Activated CD8-positive, alpha-beta memory T cell treated with anti-CD3 and anti-CD28 coated beads for 36 hours (primary cell): ENCODE measurements at regions not wholly inside any gene's neighbourhood (a gene's known extent, or its start where the extent isn't known, plus 50 kb on each side); places are given as distances from the start of the nearest gene placed in this dataset.

Experiments
- CTCF ChIA-PET: fragments of 350-600 bp; sonication (Branson Sonifier 250); formaldehyde crosslinking; loops from one replicate; lab custom pipeline; 2021; ENCODE audit warnings: antibody characterized with exemption; lab: Charles Lee
- POLR2A ChIA-PET: fragments of 350-600 bp; sonication (Branson Sonifier 250); formaldehyde crosslinking; loops from one replicate; lab custom pipeline; 2021; ENCODE audit warnings: antibody characterized with exemption; lab: Charles Lee

DNA sequence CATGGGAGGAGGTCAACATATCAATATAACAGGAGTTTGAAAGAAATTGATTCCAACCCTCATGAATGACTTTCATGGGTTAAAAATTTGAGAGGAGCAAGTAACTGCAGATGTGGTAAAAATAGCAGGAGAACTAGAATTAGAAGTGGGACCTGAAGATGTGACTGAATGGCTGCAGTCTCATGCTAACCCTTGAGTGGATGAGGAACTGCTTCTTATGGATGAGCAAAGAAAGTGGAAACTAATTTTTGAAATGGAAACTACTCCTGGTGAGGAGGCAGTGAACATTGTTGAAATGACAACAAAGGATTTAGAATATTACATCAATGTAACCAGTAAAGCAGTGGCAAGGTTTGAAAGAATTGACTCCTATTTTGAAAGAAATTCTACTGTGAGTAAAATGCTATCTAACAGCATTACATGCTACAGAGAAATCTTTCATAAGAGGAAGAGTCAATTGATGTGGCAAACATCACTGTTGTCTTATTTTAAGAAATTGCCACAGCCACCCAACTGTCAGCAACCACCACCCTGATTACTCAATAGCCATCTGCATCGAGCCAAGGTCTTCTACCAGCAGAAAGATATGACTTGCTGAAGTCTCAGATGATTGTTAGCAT lies 1683.2 kb downstream of the MAT2B start:
- CTCF ChIA-PET = no interaction called here
- POLR2A ChIA-PET = no interaction called here

- ChIA-PET CTCF (no interaction called here), POLR2A (no interaction called here)
Observed at GRCh38 chr5:165196961-165197360, 1691.5 kb downstream of the MAT2B start.

- CTCF ChIA-PET = no interaction called here
Observed at GRCh38 chr5:165201369-165201768, 1696.0 kb downstream of the MAT2B start.

GRCh38 chr5:165201771-165202518 lies 1696.5 kb downstream of the MAT2B start:
- ChIA-PET POLR2A (no interaction called here), CTCF (no interaction called here)

More at GRCh38 chr5:165201369-165201768, 1696.0 kb downstream of the MAT2B start:
- POLR2A ChIA-PET = no interaction called here

DNA sequence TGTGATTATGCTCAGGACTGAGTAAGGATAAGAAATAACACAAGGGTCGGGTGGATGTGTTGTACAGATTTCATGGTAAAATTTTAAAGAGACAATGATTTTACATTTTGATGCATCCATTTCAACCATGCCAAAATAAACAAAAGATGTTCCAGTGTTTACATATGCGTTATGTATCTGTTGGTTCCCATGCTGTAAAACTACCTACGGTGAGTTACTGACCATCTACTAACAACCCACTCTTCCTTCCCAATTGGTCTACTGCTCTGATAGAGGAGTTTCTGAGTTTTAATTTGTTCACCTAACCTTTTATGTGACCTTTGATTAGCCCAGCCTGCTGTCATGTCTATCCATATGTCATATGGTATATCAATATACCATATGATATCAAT lies 1697.1 kb downstream of the MAT2B start:
- CTCF ChIA-PET = no interaction called here
- POLR2A ChIA-PET = no interaction called here

- CTCF ChIA-PET = no interaction called here
- POLR2A ChIA-PET = no interaction called here
Observed at GRCh38 chr5:165209101-165209727, 1703.8 kb downstream of the MAT2B start.

DNA sequence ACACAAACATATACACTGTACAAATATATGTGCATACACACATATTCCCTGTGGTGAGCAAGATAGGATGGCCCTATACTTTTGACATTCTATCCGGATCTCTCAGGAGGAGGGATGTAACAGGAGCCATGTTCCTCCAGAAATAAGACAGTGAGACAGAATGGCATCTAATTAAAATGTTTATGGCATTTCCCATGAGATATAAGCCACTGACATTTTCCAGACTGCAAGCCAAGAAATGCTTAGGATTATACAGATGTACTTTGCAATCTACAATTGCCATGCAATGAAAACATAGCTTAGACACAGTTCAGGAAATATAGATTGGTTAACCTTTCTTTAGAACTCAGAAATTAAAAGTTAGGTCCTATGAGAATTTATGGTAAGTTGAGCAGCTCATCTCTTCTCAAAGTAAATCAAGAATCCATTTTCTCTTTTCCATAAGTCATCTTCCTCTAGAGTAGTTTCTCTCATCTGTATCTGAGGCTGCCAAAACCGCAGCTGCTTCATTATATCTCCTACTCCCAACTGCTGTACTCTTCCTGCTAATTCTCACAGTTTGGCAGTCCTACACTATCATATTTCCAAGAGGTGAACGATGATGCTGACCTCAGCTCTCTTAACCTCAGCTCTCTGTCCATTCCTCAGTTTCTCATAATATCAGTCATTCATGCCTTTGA lies 1719.1 kb downstream of the MAT2B start:
- CTCF ChIA-PET = interaction anchor here (1.4 kb wide), 1 partner anchor 13 kb away, joined by 3 read pairs; no protein-coding TSS in a partner anchor

DNA sequence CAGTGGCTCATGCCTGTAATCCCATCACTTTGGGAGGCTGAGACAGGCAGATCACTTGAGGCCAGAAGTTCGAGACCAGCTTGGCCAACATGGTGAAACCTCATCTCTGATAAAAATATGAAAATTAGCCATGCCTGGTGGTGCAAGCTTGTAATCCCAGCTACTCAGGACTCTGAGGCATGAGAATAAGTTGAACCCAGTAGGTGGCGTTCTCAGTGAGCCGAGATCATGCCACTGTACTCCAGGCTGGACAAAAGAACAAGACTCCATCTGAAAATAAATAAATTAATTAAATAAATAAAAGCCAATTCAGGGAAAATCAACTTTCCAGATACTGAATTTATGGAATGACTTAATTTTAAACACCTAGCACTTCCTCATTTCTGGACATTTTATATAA lies 1722.1 kb downstream of the MAT2B start:
- POLR2A ChIA-PET = no interaction called here
- CTCF ChIA-PET = no interaction called here

More for the DNA sequence above, 1719.1 kb downstream of the MAT2B start:
- POLR2A ChIA-PET = no interaction called here

DNA sequence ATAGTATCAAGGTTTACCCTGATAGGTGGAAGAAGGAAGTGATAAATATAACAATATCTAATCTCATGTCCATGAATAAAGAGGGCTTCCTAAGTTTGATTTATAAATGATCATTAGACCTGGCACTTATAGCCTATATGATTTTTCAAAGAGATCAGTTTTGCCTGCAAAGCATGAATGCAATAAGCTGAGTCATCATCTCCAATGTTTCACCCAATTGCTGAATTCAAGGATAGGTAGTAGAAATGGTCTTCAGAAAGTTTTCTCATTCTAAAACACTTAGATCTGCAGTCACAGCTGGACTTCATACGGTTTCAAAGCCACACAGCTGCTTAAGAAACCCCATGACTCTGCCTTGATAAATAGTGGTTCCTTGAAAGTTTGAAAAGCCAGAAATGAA lies 1722.8 kb downstream of the MAT2B start:
- ChIA-PET CTCF (no interaction called here), POLR2A (no interaction called here)

DNA sequence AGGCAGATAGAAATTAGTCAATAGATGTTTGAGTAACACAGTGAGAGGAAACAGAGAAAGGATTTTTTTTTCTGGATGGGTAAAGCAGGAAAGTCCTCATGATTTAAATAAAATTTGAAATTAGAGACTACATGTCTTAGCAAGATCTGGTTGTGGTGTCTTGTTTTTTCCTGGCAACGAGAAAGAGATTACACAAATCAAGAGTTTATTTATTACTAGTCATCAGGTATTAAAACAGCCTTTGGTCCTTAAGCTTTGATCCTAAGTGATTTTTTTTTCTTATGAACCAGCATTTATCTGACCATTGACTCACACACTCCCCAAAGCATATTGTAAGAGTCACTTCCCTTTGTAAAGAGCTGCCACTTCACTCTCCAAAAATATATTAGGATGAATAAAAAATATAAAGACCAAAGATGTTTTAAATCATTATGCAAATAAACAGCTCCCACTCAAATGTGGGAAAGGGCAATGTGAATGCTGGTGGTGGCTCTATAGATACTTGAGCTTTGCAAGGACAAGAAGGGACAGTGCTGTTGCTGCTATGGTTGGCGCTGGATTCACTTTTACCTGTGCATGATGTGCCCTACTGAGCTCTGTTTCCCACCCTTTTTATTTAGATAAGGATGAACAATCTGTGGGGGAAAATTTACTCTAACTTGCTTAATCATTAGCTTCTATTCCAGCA lies 1726.5 kb downstream of the MAT2B start:
- CTCF ChIA-PET = no interaction called here
- POLR2A ChIA-PET = no interaction called here

GRCh38 chr5:165232509-165233028 lies 1727.2 kb downstream of the MAT2B start:
- ChIA-PET POLR2A (no interaction called here), CTCF (no interaction called here)

DNA sequence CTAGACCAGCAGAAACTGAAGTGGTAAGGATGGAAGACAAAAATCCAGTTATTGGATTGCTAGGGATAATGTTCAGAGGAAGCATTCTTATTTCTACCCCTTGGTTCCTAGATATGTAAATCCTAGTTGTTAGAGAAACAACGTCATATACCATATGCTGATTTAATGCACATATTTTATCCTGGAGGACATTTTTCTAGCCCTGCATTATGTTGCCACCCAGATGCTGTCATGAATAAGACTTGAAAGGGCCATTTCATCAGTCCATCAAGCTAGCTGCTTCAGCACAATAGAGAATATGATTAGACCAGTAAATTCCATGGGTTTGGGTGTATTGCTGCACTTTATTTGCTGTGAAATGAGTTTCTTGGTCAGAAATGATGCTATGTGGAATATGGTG lies 1736.4 kb downstream of the MAT2B start:
- CTCF ChIA-PET = no interaction called here
- POLR2A ChIA-PET = no interaction called here

GRCh38 chr5:165242646-165243045 lies 1737.2 kb downstream of the MAT2B start:
- POLR2A ChIA-PET = no interaction called here
- CTCF ChIA-PET = no interaction called here

- CTCF ChIA-PET = no interaction called here
- POLR2A ChIA-PET = no interaction called here
Observed at GRCh38 chr5:165244407-165244806, 1739.0 kb downstream of the MAT2B start.

GRCh38 chr5:165258197-165258771 lies 1752.9 kb downstream of the MAT2B start:
- ChIA-PET CTCF (no interaction called here), POLR2A (no interaction called here)

DNA sequence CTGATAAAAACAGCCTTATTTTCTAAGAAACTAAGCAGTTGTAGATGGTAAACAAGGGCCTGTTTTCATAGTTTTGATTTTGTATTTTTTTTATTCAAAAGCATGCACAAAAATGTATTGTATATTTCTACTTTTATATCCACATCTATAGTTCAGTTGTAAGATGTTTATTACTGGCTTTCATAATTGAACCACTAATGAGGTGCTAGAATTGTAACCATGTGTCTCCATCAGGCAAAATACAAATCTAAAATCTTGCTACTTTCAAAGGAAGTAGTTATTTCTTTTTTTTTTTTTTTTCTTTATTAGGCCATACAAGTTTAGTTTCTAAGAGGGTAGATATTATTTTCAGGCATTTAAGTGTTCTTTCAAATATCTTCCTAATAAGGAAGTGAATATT lies 1755.0 kb downstream of the MAT2B start:
- POLR2A ChIA-PET = no interaction called here
- CTCF ChIA-PET = no interaction called here

- ChIA-PET CTCF (no interaction called here), POLR2A (no interaction called here)
Observed at GRCh38 chr5:165263536-165263935, 1758.1 kb downstream of the MAT2B start.

- POLR2A ChIA-PET = no interaction called here
- CTCF ChIA-PET = no interaction called here
Observed at GRCh38 chr5:165266939-165267338, 1761.5 kb downstream of the MAT2B start.

DNA sequence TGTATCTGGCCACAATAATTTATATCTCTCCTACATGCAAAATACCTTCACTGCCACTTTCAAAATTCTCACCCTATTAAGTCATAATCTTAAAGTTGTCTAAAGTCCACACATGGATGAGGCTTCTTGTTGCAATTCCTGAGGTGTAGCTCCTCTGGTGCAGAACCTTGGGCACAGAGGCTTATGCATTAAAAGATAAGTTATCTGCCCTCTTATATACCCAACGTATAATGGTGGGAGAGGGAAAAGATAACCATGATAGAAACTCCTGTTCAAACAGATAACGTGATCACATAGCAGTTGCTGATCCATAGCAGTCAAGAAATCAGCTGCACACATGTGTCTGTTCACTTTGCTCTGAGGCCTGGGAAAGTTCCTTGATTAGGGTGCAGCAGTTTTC lies 1767.0 kb downstream of the MAT2B start:
- CTCF ChIA-PET = no interaction called here
- POLR2A ChIA-PET = no interaction called here
